ENCODE measurements at regions not wholly inside any gene's neighbourhood (a gene's known extent, or its start where the extent isn't known, plus 50 kb on each side); places are given as distances from the start of the nearest gene placed in this dataset.

- peak overlapping the region in 1 of 8 donors; percentile 11 for H3K27ac Mint-ChIP-seq
- Histone ChIP-seq H3K27me3 (ENCODE audit: insufficient read depth, low read length, poor library complexity, severe bottlenecking) (no peaks in the 10 kb centered on the region), H3K36me3 (ENCODE audit: insufficient read depth, low read length) (no peaks in the 10 kb centered on the region), H3K4me1 (ENCODE audit: insufficient read depth, low read length) (no peaks in the 10 kb centered on the region), H3K27ac (ENCODE audit: low read depth, low read length) (no peak overlapping the region), H3K9me3 (ENCODE audit: low read length) (no peaks in the 10 kb centered on the region), H3K4me3 (ENCODE audit: low read length) (no peak overlapping the region)
- no peaks in the 10 kb centered on the region for H3K4me1 Mint-ChIP-seq
- DNase-seq, result no peak
- no peak overlapping the region for H3K4me3 Mint-ChIP-seq
- POLR2A ChIA-PET, result no interaction called here
- peaks cover 0 to 5% (median 0%) of the 10 kb centered on the region in 3 donors for H3K36me3 Mint-ChIP-seq
- H3K27me3 Mint-ChIP-seq, result peaks cover 39 to 65% of the 10 kb centered on the region in 2 donors
- CTCF ChIA-PET, result interaction anchor here (1.3 to 3.3 kb wide), 3 partner anchors 17 to 164 kb away, joined by 4 to 11 read pairs (median 4); no protein-coding TSS in a partner anchor
- no peaks in the 10 kb centered on the region for H3K9me3 Mint-ChIP-seq
These were observed 50.8 kb upstream of the BTRC start for GRCh38 chr10:101303087-101303703.
